GM23338 (cell line): ENCODE measurements at regions not wholly inside any gene's neighbourhood (a gene's known extent, or its start where the extent isn't known, plus 50 kb on each side); places are given as distances from the start of the nearest gene placed in this dataset.
"Not testable (repeated sequence)": the region's sequence is repeated elsewhere in the genome, so short reads cannot be mapped to it uniquely, and the experiment has no call there.

Source experiments
- CREB1 ChIP-seq: fragments of 250-450 bp; sonication (Bioruptor Pico); IDR thresholded peaks from 2 replicates; pipeline ENCODE4 v1.5.0; 2020; ENCODE audit warnings: low read depth, mild to moderate bottlenecking, moderate library complexity
- EZH2 ChIP-seq: fragments of 200-600 bp; sonication (generic); IDR thresholded peaks from one replicate; pipeline ENCODE4 v1.8.0; 2017; ENCODE audit warnings: antibody characterized with exemption, mild to moderate bottlenecking, low read depth; ENCODE audit not compliant: unreplicated experiment
- EZH2phosphoT487 ChIP-seq: fragments of 200-600 bp; sonication (generic); IDR thresholded peaks from one replicate; pipeline ENCODE4 v1.8.1; 2018; ENCODE audit warnings: antibody characterized with exemption; ENCODE audit not compliant: unreplicated experiment
- JUNB ChIP-seq: IDR thresholded peaks from one replicate; pipeline ENCODE4 v1.6.1; 2016; ENCODE audit warnings: antibody characterized with exemption; ENCODE audit not compliant: unreplicated experiment
- POLR2AphosphoS5 ChIP-seq: IDR thresholded peaks from 2 replicates; pipeline ENCODE4 v1.6.1; 2016; ENCODE audit warnings: antibody characterized with exemption, low read depth
- ZNF331 ChIP-seq: fragments of 250-450 bp; sonication (Bioruptor Pico); IDR thresholded peaks from 2 replicates; pipeline ENCODE4 v1.5.0; 2020; ENCODE audit warnings: low read depth, mild to moderate bottlenecking, moderate library complexity
- TF ChIP-seq, protein P1 (sequence below), 2 experiments: fragments of 200-600 bp in 1 of 2; sonication (generic) in 1 of 2; conservative IDR thresholded peaks; 2 replicates each; pipeline versions ENCODE4 v1.5.1 to v1.6.1; 2016 to 2017; ENCODE audit warnings: antibody characterized with exemption in 2 of 2, low read depth in 2 of 2, mild to moderate bottlenecking in 2 of 2, moderate library complexity in 1 of 2
- TF ChIP-seq, protein P2 (sequence below): IDR thresholded peaks from 2 replicates; pipeline ENCODE4 v1.6.1; 2016; ENCODE audit warnings: antibody characterized with exemption
- TF ChIP-seq, protein P3 (sequence below): IDR thresholded peaks from one replicate; pipeline ENCODE4 v1.6.1; 2018; ENCODE audit warnings: antibody characterized with exemption; ENCODE audit not compliant: unreplicated experiment

DNA sequence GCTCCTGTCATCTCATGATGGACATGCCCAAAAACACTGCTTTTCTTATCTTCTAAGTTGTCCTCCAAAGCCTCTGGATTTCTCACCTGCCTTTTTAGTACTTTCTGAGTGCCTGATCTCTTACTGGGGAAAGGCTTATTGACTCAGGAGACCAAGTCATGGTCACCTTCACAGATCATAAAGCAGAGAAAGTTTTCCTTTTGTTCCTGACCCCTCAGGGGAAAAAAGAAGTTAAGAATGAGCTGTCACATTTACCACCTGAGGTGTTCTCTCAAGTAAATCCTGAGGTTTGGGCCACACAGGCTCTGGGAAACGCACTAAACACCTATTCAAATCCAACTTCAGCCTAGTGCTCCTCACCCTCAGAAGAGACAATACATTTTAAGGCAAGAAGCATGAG lies 119.3 kb upstream of the ALG10B start:
- not testable (repeated sequence) for TF ChIP-seq POLR2AphosphoS5; EZH2; CREB1 (CRISPR knock-in tag); EZH2phosphoT487; JUNB; ZNF331
- TF ChIP-seq, protein P1, sequence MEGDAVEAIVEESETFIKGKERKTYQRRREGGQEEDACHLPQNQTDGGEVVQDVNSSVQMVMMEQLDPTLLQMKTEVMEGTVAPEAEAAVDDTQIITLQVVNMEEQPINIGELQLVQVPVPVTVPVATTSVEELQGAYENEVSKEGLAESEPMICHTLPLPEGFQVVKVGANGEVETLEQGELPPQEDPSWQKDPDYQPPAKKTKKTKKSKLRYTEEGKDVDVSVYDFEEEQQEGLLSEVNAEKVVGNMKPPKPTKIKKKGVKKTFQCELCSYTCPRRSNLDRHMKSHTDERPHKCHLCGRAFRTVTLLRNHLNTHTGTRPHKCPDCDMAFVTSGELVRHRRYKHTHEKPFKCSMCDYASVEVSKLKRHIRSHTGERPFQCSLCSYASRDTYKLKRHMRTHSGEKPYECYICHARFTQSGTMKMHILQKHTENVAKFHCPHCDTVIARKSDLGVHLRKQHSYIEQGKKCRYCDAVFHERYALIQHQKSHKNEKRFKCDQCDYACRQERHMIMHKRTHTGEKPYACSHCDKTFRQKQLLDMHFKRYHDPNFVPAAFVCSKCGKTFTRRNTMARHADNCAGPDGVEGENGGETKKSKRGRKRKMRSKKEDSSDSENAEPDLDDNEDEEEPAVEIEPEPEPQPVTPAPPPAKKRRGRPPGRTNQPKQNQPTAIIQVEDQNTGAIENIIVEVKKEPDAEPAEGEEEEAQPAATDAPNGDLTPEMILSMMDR (conservative IDR thresholded peaks at IDR 0.05; ENCODE audit: low read depth in 2 of 2), result not testable (repeated sequence)
- TF ChIP-seq, protein P2, sequence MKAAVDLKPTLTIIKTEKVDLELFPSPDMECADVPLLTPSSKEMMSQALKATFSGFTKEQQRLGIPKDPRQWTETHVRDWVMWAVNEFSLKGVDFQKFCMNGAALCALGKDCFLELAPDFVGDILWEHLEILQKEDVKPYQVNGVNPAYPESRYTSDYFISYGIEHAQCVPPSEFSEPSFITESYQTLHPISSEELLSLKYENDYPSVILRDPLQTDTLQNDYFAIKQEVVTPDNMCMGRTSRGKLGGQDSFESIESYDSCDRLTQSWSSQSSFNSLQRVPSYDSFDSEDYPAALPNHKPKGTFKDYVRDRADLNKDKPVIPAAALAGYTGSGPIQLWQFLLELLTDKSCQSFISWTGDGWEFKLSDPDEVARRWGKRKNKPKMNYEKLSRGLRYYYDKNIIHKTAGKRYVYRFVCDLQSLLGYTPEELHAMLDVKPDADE, result not testable (repeated sequence)
- TF ChIP-seq, protein P3, sequence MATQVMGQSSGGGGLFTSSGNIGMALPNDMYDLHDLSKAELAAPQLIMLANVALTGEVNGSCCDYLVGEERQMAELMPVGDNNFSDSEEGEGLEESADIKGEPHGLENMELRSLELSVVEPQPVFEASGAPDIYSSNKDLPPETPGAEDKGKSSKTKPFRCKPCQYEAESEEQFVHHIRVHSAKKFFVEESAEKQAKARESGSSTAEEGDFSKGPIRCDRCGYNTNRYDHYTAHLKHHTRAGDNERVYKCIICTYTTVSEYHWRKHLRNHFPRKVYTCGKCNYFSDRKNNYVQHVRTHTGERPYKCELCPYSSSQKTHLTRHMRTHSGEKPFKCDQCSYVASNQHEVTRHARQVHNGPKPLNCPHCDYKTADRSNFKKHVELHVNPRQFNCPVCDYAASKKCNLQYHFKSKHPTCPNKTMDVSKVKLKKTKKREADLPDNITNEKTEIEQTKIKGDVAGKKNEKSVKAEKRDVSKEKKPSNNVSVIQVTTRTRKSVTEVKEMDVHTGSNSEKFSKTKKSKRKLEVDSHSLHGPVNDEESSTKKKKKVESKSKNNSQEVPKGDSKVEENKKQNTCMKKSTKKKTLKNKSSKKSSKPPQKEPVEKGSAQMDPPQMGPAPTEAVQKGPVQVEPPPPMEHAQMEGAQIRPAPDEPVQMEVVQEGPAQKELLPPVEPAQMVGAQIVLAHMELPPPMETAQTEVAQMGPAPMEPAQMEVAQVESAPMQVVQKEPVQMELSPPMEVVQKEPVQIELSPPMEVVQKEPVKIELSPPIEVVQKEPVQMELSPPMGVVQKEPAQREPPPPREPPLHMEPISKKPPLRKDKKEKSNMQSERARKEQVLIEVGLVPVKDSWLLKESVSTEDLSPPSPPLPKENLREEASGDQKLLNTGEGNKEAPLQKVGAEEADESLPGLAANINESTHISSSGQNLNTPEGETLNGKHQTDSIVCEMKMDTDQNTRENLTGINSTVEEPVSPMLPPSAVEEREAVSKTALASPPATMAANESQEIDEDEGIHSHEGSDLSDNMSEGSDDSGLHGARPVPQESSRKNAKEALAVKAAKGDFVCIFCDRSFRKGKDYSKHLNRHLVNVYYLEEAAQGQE, result not testable (repeated sequence)
